A204.1 (cell line): ENCODE measurements at regions not wholly inside any gene's neighbourhood (a gene's known extent, or its start where the extent isn't known, plus 50 kb on each side); places are given as distances from the start of the nearest gene placed in this dataset.
"Not testable (repeated sequence)": the region's sequence is repeated elsewhere in the genome, so short reads cannot be mapped to it uniquely, and the experiment has no call there.

Experiments
- FAIRE-seq: peaks from 2 replicates; lab custom pipeline; 2012; peaks lifted over from hg19 to GRCh38; lab: Jason Lieb, UNC

DNA sequence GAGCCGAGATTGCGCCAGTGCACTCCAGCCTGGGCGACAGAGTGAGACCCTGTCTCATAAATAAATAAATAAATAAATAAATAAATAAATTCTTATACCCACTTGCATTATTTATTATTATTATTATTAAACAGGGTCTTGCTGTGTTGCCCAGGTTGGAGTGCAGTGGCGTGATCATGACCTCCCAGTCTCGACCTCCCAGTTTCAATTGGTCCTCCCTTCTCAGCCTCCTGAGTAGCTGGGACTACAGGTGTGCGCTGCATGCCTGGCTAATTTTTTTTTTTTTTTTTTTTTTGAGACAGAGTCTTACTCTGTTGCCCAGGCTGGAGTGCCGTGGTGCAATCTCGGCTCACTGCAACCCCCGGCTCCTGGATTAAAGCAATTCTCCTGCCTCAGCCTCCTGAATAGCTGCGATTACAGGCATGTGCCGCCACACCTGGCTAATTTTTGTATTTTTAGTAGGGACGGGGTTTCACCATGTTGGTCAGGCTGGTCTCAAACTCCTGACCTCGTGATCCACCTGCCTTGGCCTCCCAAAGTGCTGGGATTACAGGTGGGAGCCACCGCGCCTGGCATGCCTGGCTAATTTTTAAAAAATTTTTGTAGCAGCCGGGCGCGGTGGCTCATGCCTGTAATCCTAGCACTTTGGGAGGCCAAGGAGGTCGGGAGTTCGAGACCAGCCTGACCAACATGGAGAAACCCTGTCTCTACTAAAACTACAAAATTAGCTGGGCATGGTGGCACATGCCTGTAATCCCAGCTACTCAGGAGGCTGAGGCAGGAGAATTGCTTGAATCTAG lies 150.2 kb downstream of the SEC14L1 start:
- not testable (repeated sequence) for FAIRE-seq

DNA sequence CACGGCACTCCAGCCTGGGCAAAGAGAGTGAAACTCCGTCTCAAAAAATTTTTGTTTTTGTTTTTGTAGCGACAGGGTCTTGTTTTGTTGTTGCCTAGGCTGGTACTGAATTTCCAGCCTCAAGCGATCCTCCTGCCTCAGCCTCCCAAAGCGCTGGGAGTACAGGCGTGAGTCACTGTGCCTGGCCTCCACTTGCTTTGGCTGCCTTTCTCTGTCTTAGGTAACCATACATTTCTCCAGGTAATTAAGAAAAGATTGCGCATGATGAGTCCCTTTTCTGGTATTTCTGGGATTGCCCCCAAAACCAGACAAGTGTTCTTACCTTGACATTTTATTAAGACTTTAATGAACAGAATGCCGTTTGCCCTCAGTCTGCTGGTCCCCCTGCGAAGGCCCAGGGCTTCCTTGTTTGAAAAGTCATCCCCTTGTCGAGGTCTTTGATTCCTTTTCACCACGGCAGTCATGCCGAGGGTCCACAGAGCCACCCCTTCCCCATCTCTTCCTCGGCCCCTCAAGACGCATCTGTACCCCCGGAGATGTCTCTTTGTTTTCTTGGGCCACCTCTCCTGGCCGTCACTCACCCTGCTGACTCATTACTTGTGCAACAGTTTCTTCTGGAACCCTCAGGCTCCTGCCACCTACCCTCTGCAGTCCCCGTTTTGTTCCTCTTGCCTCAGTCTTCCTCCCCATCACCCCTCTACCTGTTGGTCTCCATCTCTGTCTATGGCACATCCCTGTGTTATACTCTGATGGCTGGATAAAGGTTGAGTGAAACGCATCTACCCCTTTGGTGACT lies 151.0 kb downstream of the SEC14L1 start:
- no peak for FAIRE-seq

DNA sequence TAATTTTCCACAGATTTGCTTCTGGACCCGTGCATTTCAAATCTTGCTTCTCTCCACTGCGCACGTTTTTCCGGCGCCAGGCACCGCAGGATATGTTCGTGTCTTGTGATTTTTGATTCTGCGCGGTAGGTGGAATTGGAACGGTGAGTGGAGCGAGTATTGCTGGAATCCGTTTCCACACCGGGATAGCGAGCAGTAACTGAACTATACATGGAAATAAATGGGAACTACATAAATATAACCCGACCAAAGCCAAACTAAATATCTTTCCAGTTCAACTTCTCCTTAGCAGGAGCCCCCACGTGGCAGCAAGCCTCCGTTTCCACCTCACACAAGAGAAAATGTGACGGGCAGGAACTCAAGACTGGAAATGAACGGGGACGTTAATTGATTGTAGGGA lies 154.0 kb downstream of the SEC14L1 start:
- no peak for FAIRE-seq

DNA sequence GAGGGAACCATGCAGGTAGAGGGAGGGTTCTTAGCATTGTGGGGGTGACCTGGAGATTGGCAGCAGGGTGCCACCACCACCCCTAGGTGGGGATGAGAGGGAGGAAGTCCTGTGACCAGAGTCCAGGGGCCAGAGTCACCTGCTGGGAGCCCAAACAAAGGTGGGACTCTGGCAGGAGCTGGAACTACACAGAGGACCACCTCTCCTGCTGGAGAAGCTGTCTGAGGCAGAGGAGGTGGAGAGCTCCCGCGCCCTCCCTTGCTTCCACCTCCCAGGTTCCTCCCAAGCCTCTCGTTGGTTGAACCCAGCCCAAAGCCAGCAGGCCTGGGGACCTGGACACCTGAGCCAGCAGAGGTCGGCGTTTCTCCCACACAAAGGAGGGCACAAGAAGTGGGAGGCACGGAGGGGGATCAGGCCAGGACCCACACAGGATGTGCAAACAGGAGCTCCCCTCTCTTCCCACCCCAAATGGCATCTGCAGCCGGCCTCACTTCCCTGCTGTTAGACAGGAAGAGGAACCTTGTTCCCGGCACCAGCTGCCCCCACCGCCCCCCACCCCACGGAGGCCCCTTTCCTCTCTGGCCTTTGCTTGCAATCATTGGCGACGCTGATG lies 154.6 kb downstream of the SEC14L1 start:
- no peak for FAIRE-seq

DNA sequence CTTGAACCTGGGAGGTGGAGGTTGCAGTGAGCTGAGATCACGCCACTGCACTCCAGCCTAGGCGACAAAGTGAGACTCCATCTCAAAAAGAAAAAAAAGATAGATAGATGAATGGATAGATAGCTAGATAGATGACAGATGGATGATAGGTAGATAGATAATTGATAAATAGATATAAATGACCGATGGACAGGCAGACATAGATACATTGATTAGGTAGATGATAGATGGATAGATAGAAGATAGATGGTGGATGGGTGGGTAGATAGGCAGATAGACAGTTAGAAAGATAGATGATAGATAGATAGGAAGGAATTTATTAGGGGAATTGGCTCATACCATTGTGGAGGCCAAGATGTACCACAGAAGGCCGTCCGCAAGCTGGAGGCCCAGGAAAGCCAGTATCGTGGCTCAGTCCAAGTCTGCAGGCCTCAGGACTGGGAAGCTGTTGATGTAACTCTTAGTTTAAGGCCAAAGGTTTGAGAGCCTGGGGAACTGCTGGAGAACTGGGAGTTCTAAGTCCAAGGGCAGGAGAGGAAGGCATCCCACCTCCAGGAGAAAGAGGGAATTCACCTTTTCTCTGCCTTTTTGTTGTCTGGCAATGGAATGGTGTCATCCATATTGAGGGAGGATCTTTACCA lies 156.1 kb downstream of the SEC14L1 start:
- FAIRE-seq: no peak

DNA sequence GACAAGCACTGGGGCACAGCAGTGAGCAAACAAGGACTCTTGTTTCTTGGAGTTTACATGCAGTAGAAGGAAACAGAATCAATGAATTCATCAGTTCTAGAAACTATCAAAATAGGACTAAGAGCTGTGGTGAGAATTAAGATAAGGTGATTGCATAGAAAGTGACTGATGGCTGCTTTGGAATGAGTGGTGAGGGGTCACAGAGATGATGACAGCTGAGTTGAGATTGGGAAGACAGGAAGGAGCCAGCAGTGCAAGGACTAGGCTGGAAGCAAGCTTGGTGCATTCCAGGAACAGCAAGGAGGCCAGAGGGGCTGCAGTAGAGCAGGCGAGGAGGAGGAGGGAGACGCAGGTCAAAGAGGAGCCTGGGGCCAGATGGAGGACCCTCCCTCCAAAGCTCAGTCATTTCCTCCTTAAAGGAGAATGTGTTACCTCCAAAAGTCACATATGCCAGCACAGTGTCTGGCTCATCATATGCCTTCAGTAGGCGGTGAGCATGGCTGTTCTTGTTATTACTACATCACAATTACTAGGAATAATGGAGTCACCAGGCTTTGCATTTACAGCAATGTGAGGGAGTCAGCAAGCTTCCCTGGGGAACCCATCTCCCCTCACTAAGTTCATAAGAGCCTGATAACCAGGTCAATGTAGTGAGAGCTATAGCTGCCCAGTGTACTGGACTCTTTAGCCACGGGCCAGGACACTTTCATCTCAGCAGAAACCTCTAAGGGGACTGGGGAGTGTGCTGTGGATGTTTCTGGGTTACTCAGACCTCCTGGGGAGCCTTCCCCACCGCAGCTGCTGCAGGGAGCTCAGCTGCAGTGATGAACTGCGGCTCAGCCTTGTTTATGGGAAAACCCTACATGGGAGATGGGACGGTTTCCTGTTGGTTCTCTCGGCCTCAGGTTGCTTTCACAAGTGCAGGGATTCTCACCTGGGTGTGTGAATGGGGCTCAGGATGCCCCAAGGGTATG lies 157.2 kb downstream of the SEC14L1 start:
- FAIRE-seq: no peak

DNA sequence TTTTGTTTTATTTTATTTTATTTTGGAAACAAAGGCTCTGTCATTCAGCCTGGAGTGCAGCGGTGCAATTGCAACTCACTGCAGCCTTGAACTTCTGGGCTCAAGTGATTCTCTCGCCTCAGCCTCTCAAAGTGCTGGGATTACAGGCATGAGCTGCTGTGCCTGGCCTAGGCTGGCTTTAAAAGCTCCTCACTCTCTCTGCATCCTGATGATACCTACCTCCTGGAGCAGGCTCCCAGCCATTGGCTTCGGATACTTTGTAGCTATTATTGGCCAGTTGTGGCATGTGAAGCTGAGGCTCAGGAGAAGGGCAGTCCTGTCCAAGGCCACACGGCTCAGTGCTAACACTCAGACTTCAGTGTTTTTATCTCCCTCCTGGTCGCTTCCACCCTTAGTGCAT lies 158.0 kb downstream of the SEC14L1 start:
- no peak for FAIRE-seq

DNA sequence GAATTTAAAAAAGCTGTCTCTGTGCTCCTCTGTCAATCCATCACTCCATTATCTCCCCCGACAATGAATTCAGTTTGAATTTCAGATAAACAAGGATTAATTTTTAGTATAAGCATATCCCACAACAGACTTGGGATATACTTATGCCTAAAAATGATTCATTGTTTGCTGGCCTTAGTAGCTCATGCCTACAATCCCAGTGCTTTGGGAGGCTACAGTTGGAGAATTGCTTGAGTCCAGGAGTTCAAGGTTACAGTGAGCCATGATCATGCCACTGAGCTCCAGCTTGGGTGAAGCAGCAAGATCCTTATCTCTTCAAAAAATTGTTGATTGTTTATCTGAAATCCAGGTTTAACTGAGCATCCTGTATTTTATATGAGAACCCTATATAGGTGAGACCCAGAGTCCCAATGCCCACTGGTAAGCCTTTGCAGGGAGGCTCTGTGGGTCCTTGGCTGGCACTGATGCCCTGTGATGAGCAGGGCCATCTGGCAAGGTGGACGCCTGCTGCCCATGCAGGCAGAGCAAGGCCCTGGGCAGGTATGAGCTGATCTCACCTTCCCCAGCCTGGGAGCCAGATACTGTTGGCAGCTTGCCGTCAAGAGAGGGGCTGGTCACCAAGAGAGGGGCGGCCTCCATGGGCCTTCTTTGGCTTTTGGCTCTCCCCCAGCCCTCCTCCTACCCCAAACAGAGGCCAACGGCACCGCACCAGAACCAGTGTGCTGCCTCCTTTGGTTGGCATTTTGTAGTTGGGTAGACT lies 158.7 kb downstream of the SEC14L1 start:
- no peak for FAIRE-seq

DNA sequence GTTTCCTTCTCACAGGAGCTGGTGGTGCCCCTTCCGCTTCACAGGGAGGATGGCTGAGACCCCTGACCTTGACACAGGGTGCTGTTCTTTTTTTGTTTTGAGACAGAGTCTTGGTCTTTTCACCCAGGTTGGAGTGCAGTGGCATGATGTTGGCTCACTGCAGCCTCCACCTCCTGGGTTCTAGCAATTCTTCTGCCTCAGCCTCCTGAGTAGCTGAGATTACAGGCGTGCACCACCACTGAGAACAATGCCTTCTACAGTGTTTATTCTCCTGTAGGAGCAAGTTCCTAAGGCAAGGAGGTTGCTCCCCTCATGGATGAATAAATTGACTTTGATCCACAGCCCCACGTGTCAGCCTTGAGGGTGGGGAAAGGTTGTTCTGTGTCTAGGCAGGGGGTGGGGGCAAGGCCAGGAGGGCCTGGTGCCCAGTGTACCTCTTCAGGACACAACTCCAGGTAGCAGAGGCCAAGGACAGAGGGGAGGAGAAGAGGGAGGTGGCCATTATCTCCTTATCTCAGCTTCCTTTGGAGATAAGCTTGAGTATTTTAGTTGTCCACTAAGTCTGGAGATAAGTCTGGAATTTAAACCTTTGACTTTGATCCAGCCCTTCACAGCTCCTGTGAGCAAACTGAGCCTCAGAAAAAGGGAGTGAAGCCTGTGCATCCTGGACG lies 159.4 kb downstream of the SEC14L1 start:
- no peak for FAIRE-seq

DNA sequence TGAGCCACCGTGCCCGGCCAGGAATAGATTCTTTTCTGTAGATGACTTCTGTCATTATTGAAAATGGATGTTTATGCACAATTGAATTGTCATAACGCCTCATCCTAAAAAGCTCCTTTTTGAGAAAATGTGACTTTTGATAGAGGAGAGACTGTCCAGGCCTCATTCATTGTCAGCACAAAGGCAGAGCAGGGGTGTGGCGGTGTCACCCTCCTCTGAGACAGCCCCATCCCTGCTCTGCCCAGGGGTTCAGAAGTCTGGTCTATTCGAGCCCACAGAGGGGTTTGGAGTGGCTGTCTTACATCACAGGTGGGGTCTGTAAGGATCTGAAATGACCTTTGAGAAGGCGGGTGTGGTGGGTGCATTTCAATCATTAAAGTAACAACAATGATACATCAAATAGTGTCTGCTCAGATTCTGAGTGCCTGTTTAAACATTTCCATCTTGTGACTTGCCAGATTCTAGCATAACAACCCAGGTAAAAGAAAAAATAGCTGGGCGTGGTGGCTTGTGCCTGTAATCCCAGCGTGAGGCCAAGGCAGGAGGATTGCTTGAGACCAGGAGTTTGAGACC lies 161.0 kb downstream of the SEC14L1 start:
- no peak for FAIRE-seq

DNA sequence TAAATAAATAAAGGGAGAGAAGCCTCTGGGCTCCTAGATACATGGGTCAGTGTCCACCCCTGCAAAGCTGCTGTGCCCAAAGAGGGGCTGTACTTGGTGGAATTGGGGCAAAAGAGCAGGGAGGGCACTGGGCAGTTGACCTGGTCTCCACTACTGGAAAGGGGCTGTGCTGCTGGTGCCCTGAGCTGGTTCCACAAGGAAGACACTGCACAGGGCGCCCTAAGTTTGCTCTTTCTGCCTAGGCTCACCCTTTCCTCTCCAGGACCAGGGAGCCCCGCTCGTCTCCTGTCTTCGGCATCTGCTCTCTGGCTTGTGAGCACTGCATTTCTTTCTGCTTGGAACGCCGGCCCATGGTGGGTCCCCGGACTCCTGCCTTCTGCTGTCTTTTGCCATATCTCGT lies 161.9 kb downstream of the SEC14L1 start:
- no peak for FAIRE-seq

DNA sequence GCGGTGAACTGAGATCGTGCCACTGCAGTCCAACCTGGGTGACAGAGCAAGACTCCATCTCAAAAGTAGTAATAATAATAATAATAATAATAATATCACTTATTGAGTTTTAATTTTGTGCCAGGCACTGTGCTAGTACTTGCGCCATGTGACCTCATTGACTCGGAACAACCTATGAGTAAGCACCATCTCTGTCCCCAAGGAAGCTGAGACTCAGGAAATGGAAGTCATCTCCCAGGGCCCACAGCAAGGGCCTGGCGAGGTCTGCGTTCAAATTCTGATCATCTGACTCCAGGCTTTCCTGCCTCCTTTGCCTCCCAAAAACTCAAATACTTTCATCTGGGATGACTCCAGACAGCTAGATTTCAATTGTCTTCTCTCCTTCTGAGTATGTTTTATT lies 162.9 kb downstream of the SEC14L1 start:
- no peak for FAIRE-seq

DNA sequence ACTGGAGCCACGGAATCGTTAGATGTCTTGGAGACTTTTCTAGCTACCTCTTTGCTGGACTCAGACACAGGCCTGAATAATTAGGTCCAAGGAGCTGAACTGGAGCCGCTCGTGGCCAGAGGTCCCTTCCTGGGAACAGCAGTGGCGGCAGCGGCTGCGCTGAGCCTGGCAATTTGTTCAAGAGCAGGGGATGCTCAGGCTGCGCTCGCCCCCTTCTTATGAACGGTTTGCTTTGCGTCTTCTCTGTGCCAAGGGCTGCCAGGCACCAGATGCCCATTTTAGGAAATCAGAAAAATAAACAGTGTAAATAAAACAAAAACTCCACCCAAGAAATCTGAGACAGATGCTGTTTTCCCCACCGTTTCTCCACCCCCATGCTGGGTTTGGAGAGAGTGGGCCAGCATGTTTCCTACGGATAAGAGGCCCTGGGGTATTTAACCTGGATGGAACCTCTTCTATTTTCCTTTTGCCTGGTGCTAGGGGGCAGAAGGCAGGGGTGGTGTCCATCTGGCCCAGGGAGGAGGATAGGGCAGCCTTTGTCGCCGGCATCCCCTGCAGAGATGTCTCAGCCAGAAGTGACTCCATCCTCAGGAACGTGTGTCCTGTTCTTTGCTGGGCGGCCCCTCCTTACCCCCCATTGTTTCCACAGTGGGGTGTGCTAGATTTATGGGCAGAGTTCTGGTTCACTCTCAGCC lies 163.4 kb downstream of the SEC14L1 start:
- FAIRE-seq: no peak

DNA sequence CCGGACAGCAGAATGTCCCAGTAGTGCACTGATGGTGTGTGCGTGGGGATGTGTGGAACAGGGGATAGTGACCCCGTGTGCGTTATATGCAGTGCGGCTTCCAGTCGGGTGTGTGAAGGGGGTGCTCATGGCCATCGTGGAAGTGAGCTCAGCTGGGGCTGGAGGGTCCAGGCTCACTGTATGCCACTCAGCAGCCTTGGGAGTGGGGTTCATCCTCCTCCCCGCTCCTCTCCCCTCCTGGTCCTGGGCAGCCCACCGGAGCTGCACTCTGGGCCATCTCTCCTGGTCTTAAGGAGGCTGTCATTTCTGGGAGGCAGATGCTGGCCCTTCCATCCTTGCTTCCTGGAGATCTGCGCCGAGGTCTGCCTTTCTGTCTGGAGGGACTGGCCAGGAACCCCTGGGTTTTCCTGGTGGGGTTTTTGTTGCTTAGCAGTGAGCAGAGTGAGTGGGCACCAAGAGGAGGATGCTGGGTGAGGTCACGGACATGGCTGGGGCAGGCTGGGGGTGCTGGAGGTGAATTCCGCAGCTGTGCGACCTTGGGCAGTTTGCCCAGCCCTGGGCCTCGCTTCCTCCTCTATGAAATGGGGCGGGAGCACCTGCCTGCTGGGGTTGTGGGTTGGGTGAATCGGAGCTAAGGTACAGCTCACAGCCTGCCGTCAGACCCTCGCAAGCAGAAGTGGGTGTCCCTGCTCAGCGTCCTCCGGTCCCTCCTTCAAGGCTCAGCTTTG lies 164.1 kb downstream of the SEC14L1 start:
- FAIRE-seq: no peak

DNA sequence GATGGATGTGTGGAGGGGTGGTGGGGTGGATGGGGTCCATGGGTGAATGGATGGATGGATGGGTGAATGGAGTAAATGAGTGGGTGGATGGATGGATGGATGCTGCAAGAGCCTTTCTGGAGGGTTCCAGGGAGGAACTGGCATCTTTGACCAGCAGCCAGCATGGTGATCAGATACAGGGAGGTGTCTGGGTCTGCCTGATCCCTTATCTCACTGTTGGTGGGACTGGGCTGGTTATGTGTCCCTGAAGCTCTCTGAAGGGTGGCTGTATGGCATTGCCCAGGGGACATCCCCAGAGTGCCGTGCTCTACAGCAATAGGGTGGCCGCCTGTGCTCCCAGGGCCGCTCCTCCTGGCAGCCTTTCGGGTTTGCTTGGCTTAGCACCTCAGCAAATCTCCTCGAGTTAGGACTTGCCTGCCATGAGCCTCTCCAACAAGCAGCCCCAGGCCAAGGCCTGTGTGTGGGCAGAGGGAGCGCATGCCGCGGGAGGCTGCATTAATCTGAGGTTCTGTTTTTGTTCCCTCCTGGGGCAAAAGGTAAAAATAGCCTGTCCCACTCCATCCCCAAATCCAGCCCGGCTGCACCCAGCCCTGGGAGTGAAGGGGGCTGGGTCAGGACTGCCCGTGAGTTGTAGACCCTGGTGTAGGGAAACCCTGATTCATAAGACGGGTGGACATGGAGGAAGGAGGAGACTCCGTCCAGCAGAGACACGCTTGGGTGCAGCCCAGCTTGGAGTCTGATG lies 165.4 kb downstream of the SEC14L1 start:
- FAIRE-seq: no peak

DNA sequence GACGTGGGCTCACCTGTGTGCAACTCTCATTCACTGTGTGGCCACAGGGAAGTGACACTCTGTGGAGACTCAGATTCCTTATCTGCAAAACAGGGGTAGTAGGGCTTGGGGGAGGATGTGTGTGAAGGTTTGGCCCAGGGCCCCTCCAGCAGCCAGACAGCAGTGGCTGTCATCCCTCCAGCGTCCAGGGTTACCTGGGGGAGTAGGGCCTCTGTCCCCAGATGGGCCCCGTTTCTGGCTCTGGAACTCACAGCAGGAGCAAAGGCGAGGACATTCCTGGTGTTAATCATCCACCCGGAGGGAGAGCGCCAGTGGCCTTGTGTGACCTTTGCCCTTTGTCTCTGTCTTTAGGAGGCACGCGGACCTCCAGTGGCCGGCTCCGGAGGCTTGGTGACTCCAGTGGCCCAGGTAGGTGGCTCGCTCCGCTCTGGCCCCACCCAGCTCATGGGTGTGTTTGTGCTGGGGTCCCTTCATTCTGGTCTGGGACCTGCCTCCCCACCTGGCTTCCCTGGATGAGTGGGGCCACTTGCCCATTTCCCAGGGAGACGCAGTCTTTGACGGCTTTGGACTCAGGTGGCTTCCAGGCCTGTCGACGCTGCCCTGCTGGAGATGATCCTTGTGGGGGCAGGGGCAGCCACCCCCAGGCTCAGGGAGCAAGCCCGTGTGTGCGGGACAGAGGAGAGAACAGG lies 166.2 kb downstream of the SEC14L1 start:
- FAIRE-seq: no peak
